GM21515 (cell line): ENCODE measurements at regions not wholly inside any gene's neighbourhood (a gene's known extent, or its start where the extent isn't known, plus 50 kb on each side); places are given as distances from the start of the nearest gene placed in this dataset.
"Not testable (repeated sequence)": the region's sequence is repeated elsewhere in the genome, so short reads cannot be mapped to it uniquely, and the experiment has no call there.

Source experiments
- ATAC-seq: cut with Tn5 transposase; IDR thresholded peaks from one replicate; pipeline ENCODE4 v1.9.1; 2021; ENCODE audit not compliant: unreplicated experiment

GRCh38 chr2:136332436-136333095, 214.6 kb upstream of the CXCR4 start:
- ATAC-seq = no peak

GRCh38 chr2:136331226-136331625, 213.3 kb upstream of the CXCR4 start:
- no peak for ATAC-seq

- no peak for ATAC-seq
These were observed 210.4 kb upstream of the CXCR4 start for GRCh38 chr2:136328207-136328795.

- ATAC-seq = peak; percentile 87
These were observed 209.4 kb upstream of the CXCR4 start for GRCh38 chr2:136327162-136327852.

- no peak for ATAC-seq
These were observed 207.9 kb upstream of the CXCR4 start for GRCh38 chr2:136325844-136326331.

- ATAC-seq = no peak
These were observed 207.0 kb upstream of the CXCR4 start for GRCh38 chr2:136324966-136325365.

- ATAC-seq = no peak
These were observed 206.0 kb upstream of the CXCR4 start for GRCh38 chr2:136323935-136324334.

- ATAC-seq = no peak
These were observed 205.2 kb upstream of the CXCR4 start for GRCh38 chr2:136323195-136323594.

GRCh38 chr2:136322428-136322827, 204.5 kb upstream of the CXCR4 start:
- ATAC-seq = no peak

- ATAC-seq = no peak
These were observed 201.7 kb upstream of the CXCR4 start for GRCh38 chr2:136319651-136320050.

- ATAC-seq = no peak
These were observed 201.3 kb upstream of the CXCR4 start for GRCh38 chr2:136319237-136319636.

GRCh38 chr2:136314240-136314639, 196.3 kb upstream of the CXCR4 start:
- no peak for ATAC-seq

- ATAC-seq = not testable (repeated sequence)
These were observed 194.6 kb upstream of the CXCR4 start for GRCh38 chr2:136312568-136312967.

- ATAC-seq = no peak
These were observed 193.1 kb upstream of the CXCR4 start for GRCh38 chr2:136310797-136311603.

- peak; percentile 48 for ATAC-seq
These were observed 192.1 kb upstream of the CXCR4 start for GRCh38 chr2:136310005-136310495.

GRCh38 chr2:136308611-136309010, 190.7 kb upstream of the CXCR4 start:
- ATAC-seq = no peak

GRCh38 chr2:136306836-136307235, 188.9 kb upstream of the CXCR4 start:
- ATAC-seq = no peak

- peak; percentile 84 for ATAC-seq
These were observed 187.7 kb upstream of the CXCR4 start for GRCh38 chr2:136305517-136306192.

GRCh38 chr2:136301006-136301405, 183.1 kb upstream of the CXCR4 start:
- ATAC-seq = no peak

- ATAC-seq = no peak
These were observed 180.7 kb upstream of the CXCR4 start for GRCh38 chr2:136298631-136299030.

- no peak for ATAC-seq
These were observed 180.0 kb upstream of the CXCR4 start for GRCh38 chr2:136297994-136298393.
